ENCODE measurements at regions not wholly inside any gene's neighbourhood (a gene's known extent, or its start where the extent isn't known, plus 50 kb on each side); places are given as distances from the start of the nearest gene placed in this dataset.

- no peak for TF ChIP-seq CTCF (conservative IDR thresholded peaks at IDR 0.05 in 1 of 2, IDR thresholded peaks at IDR 0.05 in 1 of 2; ENCODE audit: extremely low read depth in 1 of 2, insufficient read depth in 1 of 2, low read depth in 1 of 2, low read length in 2 of 2)
- no peak for TF ChIP-seq EZH2 (IDR thresholded peaks at IDR 0.05; ENCODE audit: borderline replicate concordance, low read length)
Measured at GRCh38 chr11:129285402-129285786, 90.3 kb upstream of the BARX2 start.
